K562 (cell line): ENCODE measurements at regions not wholly inside any gene's neighbourhood (a gene's known extent, or its start where the extent isn't known, plus 50 kb on each side); places are given as distances from the start of the nearest gene placed in this dataset.

Experiments
- CBX2 ChIP-seq: fragments of 200-600 bp; sonication (generic); IDR thresholded peaks from one replicate; pipeline ENCODE4 v1.6.1; 2012; ENCODE audit warnings: mild to moderate bottlenecking, low read length, inconsistent platforms; ENCODE audit not compliant: insufficient read depth, poor library complexity, severe bottlenecking
- CCAR2 ChIP-seq: fragments of 200-400 bp; formaldehyde crosslinking; IDR thresholded peaks from 2 replicates; pipeline ENCODE4 v1.6.1; 2017; ENCODE audit warnings: mild to moderate bottlenecking, low read depth, low read length
- CHD1 ChIP-seq: fragments of 200-600 bp; sonication (generic); IDR thresholded peaks from one replicate; pipeline ENCODE4 v1.6.1; 2012; ENCODE audit warnings: mild to moderate bottlenecking, moderate library complexity, low read length, inconsistent platforms
- DACH1 ChIP-seq: fragments of 450-650 bp; IDR thresholded peaks from 2 replicates; pipeline ENCODE4 v1.6.1; 2018; ENCODE audit not compliant: partially characterized antibody
- JUN ChIP-seq, 2 experiments: sonication (generic) in 1 of 2; formaldehyde crosslinking in 1 of 2; IDR thresholded peaks; 2 replicates each; pipeline versions ENCODE4 v1.6.1 to v1.8.0; 2012 to 2022; ENCODE audit warnings: borderline replicate concordance in 2 of 2, mild to moderate bottlenecking in 2 of 2, improper control_type of control experiment in 1 of 2, low read depth in 1 of 2, low read length in 1 of 2, missing genetic modification reagents in 1 of 2
- KAT7 ChIP-seq: sonication (generic); formaldehyde crosslinking; IDR thresholded peaks from 2 replicates; pipeline ENCODE4 v1.8.0; 2022; ENCODE audit warnings: missing genetic modification reagents, mild to moderate bottlenecking, borderline replicate concordance
- MAZ ChIP-seq, 2 experiments: fragments of 450-650 bp in 1 of 2; sonication (generic) in 1 of 2; formaldehyde crosslinking; IDR thresholded peaks in 1 of 2; conservative IDR thresholded peaks in 1 of 2; 2 replicates each; pipeline versions ENCODE4 v1.4.0 to v1.5.0; 2020; ENCODE audit warnings: mild to moderate bottlenecking in 1 of 2, missing genetic modification reagents in 1 of 2
- MCM7 ChIP-seq, 2 experiments: fragments of 450-650 bp; IDR thresholded peaks; 2 replicates each; pipeline ENCODE4 v1.6.1; 2016 to 2018
- NCOA2 ChIP-seq, 2 experiments: fragments of 450-650 bp; IDR thresholded peaks; 2 replicates each; pipeline ENCODE4 v1.6.1; 2018; ENCODE audit warnings: mild to moderate bottlenecking in 2 of 2, moderate library complexity in 1 of 2; ENCODE audit not compliant: partially characterized antibody in 2 of 2
- YY1 ChIP-seq, 3 experiments: IDR thresholded peaks; 2 replicates each; pipeline ENCODE4 v1.6.1; 2011; ENCODE audit warnings: low read length in 2 of 3, mild to moderate bottlenecking in 2 of 3, moderate library complexity in 2 of 3, borderline replicate concordance in 1 of 3, control low read depth in 1 of 3, low read depth in 1 of 3; ENCODE audit not compliant: insufficient read depth in 3 of 3, insufficient replicate concordance in 2 of 3, control insufficient read depth in 1 of 3, insufficient read length in 1 of 3; ENCODE audit errors: extremely low read depth in 1 of 3
- ZBTB33 ChIP-seq: sonication (generic); formaldehyde crosslinking; IDR thresholded peaks from 2 replicates; pipeline ENCODE4 v1.8.1; 2023; ENCODE audit warnings: mild to moderate bottlenecking, missing genetic modification reagents
- ZC3H4 ChIP-seq: sonication (generic); formaldehyde crosslinking; IDR thresholded peaks from 2 replicates; pipeline ENCODE4 v1.9.0; 2021; ENCODE audit warnings: missing genetic modification reagents, borderline replicate concordance
- ZNF584 ChIP-seq: fragments of 200-800 bp; sonication (Bioruptor generic); IDR thresholded peaks from 2 replicates; pipeline ENCODE4 v1.6.1; 2016; ENCODE audit warnings: low read depth, mild to moderate bottlenecking, missing genetic modification characterization, missing compliant biosample characterization
- ZNF830 ChIP-seq: fragments of 250-450 bp; sonication (Bioruptor Pico); IDR thresholded peaks from 2 replicates; pipeline ENCODE4 v1.5.0; 2021; ENCODE audit warnings: mild to moderate bottlenecking

GRCh38 chr6:27838945-27839625 lies 73.1 kb downstream of the OR2B2 start (continued):
- TF ChIP-seq KAT7 (peak; percentile 99; the same call in 1 of the 2 replicates), CBX2 (no peak), ZBTB33 (CRISPR knock-in tag) (0 out of 2 replicates have a peak, but pooled peaks have one; percentile 6), ZNF830 (no peak), MAZ (CRISPR knock-in tag; conservative IDR thresholded peaks at IDR 0.05 in 1 of 2, IDR thresholded peaks at IDR 0.05 in 1 of 2) (0 out of 4 replicates have a peak, but pooled peaks of 1 of the 2 experiments have one; percentile 1), ZNF584 (CRISPR knock-in tag) (no peak), CHD1 (peak; percentile 98), JUN (IDR thresholded peaks at IDR 0.05; ENCODE audit: borderline replicate concordance, low read depth, low read length) (no peak), JUN (CRISPR knock-in tag; IDR thresholded peaks at IDR 0.05; ENCODE audit: borderline replicate concordance) (0 out of 2 replicates have a peak, but pooled peaks have one; percentile 27), DACH1 (no peak), NCOA2 (IDR thresholded peaks at IDR 0.05; ENCODE audit: partially characterized antibody in 2 of 2) (no peak), YY1 (IDR thresholded peaks at IDR 0.05; ENCODE audit: borderline replicate concordance in 1 of 3, control insufficient read depth in 1 of 3, extremely low read depth in 1 of 3, insufficient read depth in 3 of 3, insufficient read length in 1 of 3, insufficient replicate concordance in 2 of 3, low read depth in 1 of 3, low read length in 2 of 3) (no peak), ZC3H4 (peak; percentile 4), CCAR2 (no peak), MCM7 (IDR thresholded peaks at IDR 0.05) (no peak)
